ENCODE measurements at regions not wholly inside any gene's neighbourhood (a gene's known extent, or its start where the extent isn't known, plus 50 kb on each side); places are given as distances from the start of the nearest gene placed in this dataset.
"Not testable (repeated sequence)": the region's sequence is repeated elsewhere in the genome, so short reads cannot be mapped to it uniquely, and the experiment has no call there.

DNA sequence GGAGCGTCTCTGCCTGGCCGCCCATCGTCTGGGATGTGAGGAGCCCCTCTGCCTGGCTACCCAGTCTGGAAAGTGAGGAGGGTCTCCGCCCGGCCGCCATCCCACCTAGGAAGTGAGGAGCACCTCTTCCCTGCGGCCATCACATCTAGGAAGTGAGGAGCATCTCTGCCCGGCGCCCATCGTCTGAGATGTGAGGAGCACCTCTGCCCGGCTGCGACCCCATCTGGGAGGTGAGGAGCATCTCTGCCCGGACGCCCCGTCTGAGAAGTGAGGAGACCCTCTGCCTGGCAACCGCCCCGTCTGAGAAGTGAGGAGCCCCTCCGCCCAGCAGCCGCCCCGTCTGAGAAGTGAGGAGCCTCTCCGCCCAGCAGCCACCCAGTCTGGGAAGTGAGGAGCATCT is 84.5 kb downstream of the IDS start:
- H3K4me1 ChIP-seq (replicated peaks in 1 of 2); H3K27ac ChIP-seq; intact Hi-C loops (cut with DNase I); DNase-seq; H3K36me3 ChIP-seq (replicated peaks in 1 of 2); H3K27me3 ChIP-seq; H3K9me3 ChIP-seq (replicated peaks in 1 of 3); H3K4me3 ChIP-seq: not testable (repeated sequence)
- WGBS, 4 donors = 89 to 94% methylated on average over 14 to 15 of the region's 21 CpGs; no CpG with 5 or more reads in 2 of the 4 donors

- WGBS, 4 donors = 17 to 45% (median 35%) methylated on average over 2 of the region's 2 CpGs
- no peak for TF ChIP-seq POLR2A (IDR thresholded peaks at IDR 0.05)
- no peak for TF ChIP-seq CTCF (IDR thresholded peaks at IDR 0.05)
- intact Hi-C loops (cut with DNase I) = no loop called here
- Histone ChIP-seq H3K4me3 (no peak overlapping the region), H3K36me3 (replicated peaks in 1 of 2) (no peaks in the 10 kb centered on the region), H3K27me3 (no peaks in the 10 kb centered on the region), H3K27ac (no peak overlapping the region), H3K4me1 (replicated peaks in 1 of 2) (no peaks in the 10 kb centered on the region), H3K9me3 (replicated peaks in 1 of 3) (no peaks in the 10 kb centered on the region)
- no peak for DNase-seq
Measured at GRCh38 chrX:149398027-149398426, 107.1 kb downstream of the IDS start.

- DNase-seq = no peak
- Histone ChIP-seq H3K27me3 (no peaks in the 10 kb centered on the region), H3K9me3 (replicated peaks in 1 of 3) (no peaks in the 10 kb centered on the region), H3K4me3 (no peak overlapping the region), H3K4me1 (replicated peaks in 1 of 2) (no peaks in the 10 kb centered on the region), H3K36me3 (replicated peaks in 1 of 2) (no peaks in the 10 kb centered on the region), H3K27ac (no peak overlapping the region)
- intact Hi-C loops (cut with DNase I) = no loop called here
- TF ChIP-seq POLR2A (IDR thresholded peaks at IDR 0.05) = no peak
- no peak for TF ChIP-seq CTCF (IDR thresholded peaks at IDR 0.05)
Measured at GRCh38 chrX:149392921-149393320, 112.2 kb downstream of the IDS start.

DNA sequence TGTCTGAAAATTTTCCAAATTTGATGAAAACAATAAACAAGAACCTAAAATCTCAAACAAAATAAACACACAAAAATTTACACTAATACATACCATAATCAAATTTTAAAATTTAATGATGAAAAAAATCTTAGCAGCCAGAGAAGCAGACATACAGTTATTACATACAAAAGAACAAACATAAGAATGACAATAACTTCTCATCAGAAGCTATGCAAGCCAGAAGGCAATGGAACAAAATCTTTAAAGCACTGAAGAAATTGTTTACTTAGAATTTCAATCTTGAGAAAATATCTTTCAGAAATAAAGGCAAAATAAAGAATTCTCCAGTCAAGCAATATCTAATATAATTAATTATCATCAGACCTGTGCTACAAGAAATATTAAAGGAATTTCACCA is 121.3 kb downstream of the IDS start:
- TF ChIP-seq CTCF (IDR thresholded peaks at IDR 0.05) (no peak), POLR2A (IDR thresholded peaks at IDR 0.05) (no peak)
- H3K9me3 ChIP-seq (replicated peaks in 1 of 3) = no peaks in the 10 kb centered on the region
- H3K4me3 ChIP-seq = no peak overlapping the region
- H3K27ac ChIP-seq = no peak overlapping the region
- H3K27me3 ChIP-seq = no peaks in the 10 kb centered on the region
- intact Hi-C loops (cut with DNase I) = no loop called here
- no peak for DNase-seq
- no peaks in the 10 kb centered on the region for H3K4me1 ChIP-seq (replicated peaks in 1 of 2)
- no peaks in the 10 kb centered on the region for H3K36me3 ChIP-seq (replicated peaks in 1 of 2)

DNA sequence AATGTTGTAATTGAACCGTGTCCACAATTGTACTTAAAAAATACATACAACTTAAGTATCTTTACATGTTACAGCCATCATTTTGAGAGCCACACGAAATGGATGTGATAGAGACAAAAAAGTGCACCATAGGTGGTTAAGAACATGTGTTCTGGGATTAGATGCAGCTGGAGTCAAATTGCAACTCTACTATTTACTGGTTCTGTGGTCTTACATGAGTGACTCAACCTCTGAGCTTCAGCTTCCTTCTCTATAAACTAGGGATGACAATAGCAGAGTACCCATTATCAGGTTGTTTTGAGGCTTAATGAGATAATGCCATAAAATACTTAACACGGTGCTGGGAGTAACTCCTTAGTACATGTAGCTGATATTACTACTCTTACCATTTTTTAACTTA is 130.4 kb downstream of the IDS start:
- no peak for TF ChIP-seq CTCF (IDR thresholded peaks at IDR 0.05)
- no peak for TF ChIP-seq POLR2A (IDR thresholded peaks at IDR 0.05)
- intact Hi-C loops (cut with DNase I) = no loop called here
- no peaks in the 10 kb centered on the region for H3K27me3 ChIP-seq
- DNase-seq = no peak
- no peaks in the 10 kb centered on the region for H3K9me3 ChIP-seq (replicated peaks in 1 of 3)
- no peaks in the 10 kb centered on the region for H3K4me1 ChIP-seq (replicated peaks in 1 of 2)
- H3K36me3 ChIP-seq (replicated peaks in 1 of 2) = no peaks in the 10 kb centered on the region
- 52 to 66% (median 56%) methylated on average over 3 of the region's 3 CpGs for WGBS, 4 donors
- H3K4me3 ChIP-seq = no peak overlapping the region
- no peak overlapping the region for H3K27ac ChIP-seq
